NCI-H524 treated with DMSO at 0.1 percent for 48 hours (cell line): ENCODE measurements at regions not wholly inside any gene's neighbourhood (a gene's known extent, or its start where the extent isn't known, plus 50 kb on each side); places are given as distances from the start of the nearest gene placed in this dataset.

ENCODE experiments used
- DNase-seq: peaks from one replicate; lab custom pipeline; 2025; lab: John Stamatoyannopoulos, UW

GRCh38 chr2:103734911-103735310 is 973.1 kb downstream of the TMEM182 start:
- no peak for DNase-seq

- no peak for DNase-seq
Observed at GRCh38 chr2:103738108-103738507, 976.3 kb downstream of the TMEM182 start.

GRCh38 chr2:103738606-103739005 is 976.8 kb downstream of the TMEM182 start:
- no peak for DNase-seq

- no peak for DNase-seq
Observed at GRCh38 chr2:103739186-103739585, 977.4 kb downstream of the TMEM182 start.

- no peak for DNase-seq
Observed at GRCh38 chr2:103739921-103740320, 978.1 kb downstream of the TMEM182 start.

- DNase-seq = no peak
Observed at GRCh38 chr2:103740631-103741030, 978.8 kb downstream of the TMEM182 start.

GRCh38 chr2:103743195-103743594 is 981.4 kb downstream of the TMEM182 start:
- no peak for DNase-seq

GRCh38 chr2:103754530-103754929 is 992.7 kb downstream of the TMEM182 start:
- DNase-seq = no peak

GRCh38 chr2:103773884-103774283 is 1012.1 kb downstream of the TMEM182 start:
- no peak for DNase-seq

GRCh38 chr2:103780088-103780702 is 1018.4 kb downstream of the TMEM182 start:
- no peak for DNase-seq

- DNase-seq = no peak
Observed at GRCh38 chr2:103781313-103781712, 1019.5 kb downstream of the TMEM182 start.

GRCh38 chr2:103784261-103784660 is 1022.4 kb downstream of the TMEM182 start:
- DNase-seq = no peak

- no peak for DNase-seq
Observed at GRCh38 chr2:103785432-103785831, 1023.6 kb downstream of the TMEM182 start.

- no peak for DNase-seq
Observed at GRCh38 chr2:103785956-103786355, 1024.1 kb downstream of the TMEM182 start.

- DNase-seq = no peak
Observed at GRCh38 chr2:103788389-103788788, 1026.6 kb downstream of the TMEM182 start.

GRCh38 chr2:103788951-103789350 is 1027.1 kb downstream of the TMEM182 start:
- no peak for DNase-seq

- no peak for DNase-seq
Observed at GRCh38 chr2:103789381-103790095, 1027.7 kb downstream of the TMEM182 start.

GRCh38 chr2:103792042-103792441 is 1030.2 kb downstream of the TMEM182 start:
- no peak for DNase-seq

GRCh38 chr2:103798291-103798690 is 1036.5 kb downstream of the TMEM182 start:
- DNase-seq = no peak

GRCh38 chr2:103804013-103804412 is 1042.2 kb downstream of the TMEM182 start:
- no peak for DNase-seq

- DNase-seq = no peak
Observed at GRCh38 chr2:103805746-103806145, 1043.9 kb downstream of the TMEM182 start.

GRCh38 chr2:103808814-103809213 is 1045.1 kb upstream of the POU3F3 start:
- no peak for DNase-seq

GRCh38 chr2:103809415-103809814 is 1044.5 kb upstream of the POU3F3 start:
- DNase-seq = no peak

GRCh38 chr2:103809941-103810441 is 1043.9 kb upstream of the POU3F3 start:
- no peak for DNase-seq
